ENCODE measurements at regions not wholly inside any gene's neighbourhood (a gene's known extent, or its start where the extent isn't known, plus 50 kb on each side); places are given as distances from the start of the nearest gene placed in this dataset.
A peak's percentile ranks its signal among the peaks of the same experiment; 100 is the strongest.

GRCh38 chrX:134747006-134747405 is 50.0 kb downstream of the PABIR2 start:
- DNase-seq = no peak

GRCh38 chrX:134746410-134746785 is 50.6 kb downstream of the PABIR2 start:
- no peak for DNase-seq

GRCh38 chrX:134745636-134746409 is 51.2 kb downstream of the PABIR2 start:
- no peak for DNase-seq

GRCh38 chrX:134743091-134743490 is 53.9 kb downstream of the PABIR2 start:
- no peak for DNase-seq

GRCh38 chrX:134742573-134742972 is 54.4 kb downstream of the PABIR2 start:
- no peak for DNase-seq

- DNase-seq = no peak
Observed at GRCh38 chrX:134741746-134742145, 55.3 kb downstream of the PABIR2 start.

GRCh38 chrX:134738986-134739740 is 57.8 kb downstream of the PABIR2 start:
- DNase-seq = no peak

GRCh38 chrX:134738445-134738844 is 58.6 kb downstream of the PABIR2 start:
- DNase-seq = no peak

- no peak for DNase-seq
Observed at GRCh38 chrX:134737721-134738369, 59.2 kb downstream of the PABIR2 start.

GRCh38 chrX:134737061-134737460 is 59.9 kb downstream of the PABIR2 start:
- no peak for DNase-seq

GRCh38 chrX:134736356-134736755 is 60.6 kb downstream of the PABIR2 start:
- DNase-seq = no peak

- DNase-seq = no peak
Observed at GRCh38 chrX:134735015-134735414, 62.0 kb downstream of the PABIR2 start.

GRCh38 chrX:134734466-134734952 is 62.5 kb downstream of the PABIR2 start:
- DNase-seq = no peak

- DNase-seq = no peak
Observed at GRCh38 chrX:134733591-134733990, 63.4 kb downstream of the PABIR2 start.

GRCh38 chrX:134732676-134733075 is 64.3 kb downstream of the PABIR2 start:
- no peak for DNase-seq

GRCh38 chrX:134732152-134732551 is 64.9 kb downstream of the PABIR2 start:
- DNase-seq = no peak

GRCh38 chrX:134727363-134727762 is 69.1 kb upstream of the PLAC1 start:
- no peak for DNase-seq

- DNase-seq = no peak
Observed at GRCh38 chrX:134725103-134725690, 66.9 kb upstream of the PLAC1 start.

- no peak for DNase-seq
Observed at GRCh38 chrX:134721766-134722532, 63.7 kb upstream of the PLAC1 start.

GRCh38 chrX:134718966-134719317 is 60.7 kb upstream of the PLAC1 start:
- no peak for DNase-seq

GRCh38 chrX:134718105-134718965 is 60.1 kb upstream of the PLAC1 start:
- DNase-seq = peak; percentile 4 to 70

GRCh38 chrX:134717698-134718097 is 59.4 kb upstream of the PLAC1 start:
- no peak for DNase-seq

Measured in NCI-H446 (cell line).